PC-9 (cell line): ENCODE measurements at regions not wholly inside any gene's neighbourhood (a gene's known extent, or its start where the extent isn't known, plus 50 kb on each side); places are given as distances from the start of the nearest gene placed in this dataset.

ENCODE experiments used
- CTCF ChIP-seq: fragments of 200-600 bp; sonication (generic); conservative IDR thresholded peaks from 2 replicates; pipeline ENCODE4 v1.6.1; 2017; ENCODE audit warnings: mixed run types, antibody characterized with exemption, mild to moderate bottlenecking, moderate library complexity
- EZH2 ChIP-seq: fragments of 200-600 bp; sonication (generic); IDR thresholded peaks from 2 replicates; pipeline ENCODE4 v1.8.0; 2017; ENCODE audit warnings: antibody characterized with exemption, low read depth

GRCh38 chr1:232317350-232317749 is 312.6 kb downstream of the SIPA1L2 start:
- no peak for TF ChIP-seq CTCF
- no peak for TF ChIP-seq EZH2
